ENCODE measurements at regions not wholly inside any gene's neighbourhood (a gene's known extent, or its start where the extent isn't known, plus 50 kb on each side); places are given as distances from the start of the nearest gene placed in this dataset.

DNA sequence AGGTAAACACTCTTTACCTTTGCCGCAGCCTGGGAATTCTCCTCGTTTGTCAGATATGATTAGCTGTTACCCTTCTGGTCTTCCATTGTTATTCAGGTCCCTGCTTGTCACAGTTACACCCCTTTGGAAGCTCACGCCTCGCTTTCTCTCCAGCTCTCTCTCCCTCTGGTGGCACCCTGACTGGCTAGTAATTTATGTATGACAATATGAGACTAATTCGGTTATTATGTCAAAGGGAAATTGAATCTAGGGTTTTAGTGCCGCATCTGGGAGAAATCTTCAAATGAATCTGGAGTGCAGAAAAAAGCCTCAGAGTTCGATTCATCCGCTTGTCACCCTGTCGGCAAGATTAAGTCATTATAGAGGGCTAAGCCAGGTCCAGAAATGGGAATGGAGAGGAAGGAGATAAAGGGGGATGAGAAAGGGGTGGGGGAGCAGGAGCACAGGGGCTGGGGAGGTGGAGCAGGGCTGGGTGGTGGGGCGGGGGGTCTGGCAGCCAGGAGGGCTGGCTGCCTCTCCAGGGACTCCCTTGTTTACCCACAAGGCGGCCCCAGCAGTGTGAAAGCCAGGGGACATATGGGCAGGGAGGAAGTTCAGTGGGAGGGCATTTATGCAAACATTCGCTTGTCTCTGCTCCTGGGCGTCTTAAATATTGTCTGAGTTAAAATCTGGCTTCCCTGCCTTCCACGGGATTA lies 179.0 kb upstream of the NECTIN1 start:
- H4K8ac ChIP-seq (ENCODE audit: low read depth in 2 of 2, low read length in 2 of 2) = no peak overlapping the region
- no peak overlapping the region for H2BK20ac ChIP-seq (ENCODE audit: low read depth, low read length)
- TF ChIP-seq, protein P1, sequence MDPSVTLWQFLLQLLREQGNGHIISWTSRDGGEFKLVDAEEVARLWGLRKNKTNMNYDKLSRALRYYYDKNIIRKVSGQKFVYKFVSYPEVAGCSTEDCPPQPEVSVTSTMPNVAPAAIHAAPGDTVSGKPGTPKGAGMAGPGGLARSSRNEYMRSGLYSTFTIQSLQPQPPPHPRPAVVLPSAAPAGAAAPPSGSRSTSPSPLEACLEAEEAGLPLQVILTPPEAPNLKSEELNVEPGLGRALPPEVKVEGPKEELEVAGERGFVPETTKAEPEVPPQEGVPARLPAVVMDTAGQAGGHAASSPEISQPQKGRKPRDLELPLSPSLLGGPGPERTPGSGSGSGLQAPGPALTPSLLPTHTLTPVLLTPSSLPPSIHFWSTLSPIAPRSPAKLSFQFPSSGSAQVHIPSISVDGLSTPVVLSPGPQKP (IDR thresholded peaks at IDR 0.05; ENCODE audit: borderline replicate concordance, low read depth, low read length) = no peak
- no peak for TF ChIP-seq NFE2L2 (IDR thresholded peaks at IDR 0.05; ENCODE audit: low read depth, low read length)
- no peak for TF ChIP-seq RAD21 (IDR thresholded peaks at IDR 0.05; ENCODE audit: low read length)
- no peak for TF ChIP-seq MXI1 (IDR thresholded peaks at IDR 0.05; ENCODE audit: borderline replicate concordance, low read depth, low read length)
- no peak for TF ChIP-seq MAFK (IDR thresholded peaks at IDR 0.05; ENCODE audit: low read depth, low read length)
- TF ChIP-seq MAZ (IDR thresholded peaks at IDR 0.05; ENCODE audit: borderline replicate concordance, low read depth, low read length) = no peak
- no peak for TF ChIP-seq RFX5 (IDR thresholded peaks at IDR 0.05; ENCODE audit: low read depth, low read length)
- TF ChIP-seq POLR2A (IDR thresholded peaks at IDR 0.05; ENCODE audit: low read depth, low read length) = no peak
- TF ChIP-seq SMC3 (IDR thresholded peaks at IDR 0.05; ENCODE audit: low read depth, low read length) = no peak
- TF ChIP-seq CHD1 (IDR thresholded peaks at IDR 0.05; ENCODE audit: low read depth, low read length) = no peak
- no peak for TF ChIP-seq BHLHE40 (IDR thresholded peaks at IDR 0.05; ENCODE audit: low read depth, low read length)
- no peak for TF ChIP-seq FOS (IDR thresholded peaks at IDR 0.05; ENCODE audit: low read depth, low read length)
- no peak overlapping the region for H3K27ac ChIP-seq (ENCODE audit: insufficient read depth, low read length)
- no peaks in the 10 kb centered on the region for H3K9me1 ChIP-seq (ENCODE audit: insufficient read depth, low read length)
- dilution Hi-C loops (cut with HindIII; ENCODE audit: low sequenced_read_pairs, unreplicated experiment) (no loop called here), intact Hi-C loops (cut with micrococcal nuclease) (no loop called here), in situ Hi-C loops (cut with MboI; ENCODE audit: low sequenced_read_pairs) (no loop called here)
- no peak overlapping the region for H3K56ac ChIP-seq (ENCODE audit: extremely low read depth, insufficient read depth, low read length)
- H2BK120ac ChIP-seq (ENCODE audit: low read depth, low read length) = no peak overlapping the region
- H3K79me1 ChIP-seq (ENCODE audit: low read depth in 1 of 2, low read length in 2 of 2) = no peaks in the 10 kb centered on the region
- no peak overlapping the region for H3K9ac ChIP-seq (ENCODE audit: low read depth, low read length)
- WGBS, 2 experiments (ENCODE audit: extremely low coverage in 2 of 2, insufficient read length in 1 of 2) = 13% methylated on average over 6 of the region's 14 CpGs; no CpG with 5 or more reads in 1 of the 2 experiments
- ChIA-PET POLR2A (ENCODE audit: unreplicated experiment) (interaction anchor here (0.6 kb wide), 1 partner anchor 495 kb away, joined by 5 read pairs; no protein-coding TSS in a partner anchor), CTCF (no interaction called here)
- H3K4ac ChIP-seq (ENCODE audit: low read depth, low read length) = no peak overlapping the region
- no peak overlapping the region for H4K91ac ChIP-seq (ENCODE audit: insufficient read depth, low read depth, low read length)
- H3K18ac ChIP-seq (ENCODE audit: low read depth, low read length) = no peak overlapping the region
- H3K14ac ChIP-seq (replicated peaks; ENCODE audit: low read depth, low read length) = no peak overlapping the region
- no peaks in the 10 kb centered on the region for H3K36me3 ChIP-seq (ENCODE audit: control insufficient read depth, insufficient read depth, low read length)
- H2AK9ac ChIP-seq (replicated peaks; ENCODE audit: low read depth, low read length, poor library complexity) = no peak overlapping the region
- no peak for ATAC-seq (ENCODE audit: low read depth)
- no peak for DNase-seq
- no peak overlapping the region for H3K4me2 ChIP-seq (ENCODE audit: low read depth, low read length)
- H2BK15ac ChIP-seq (ENCODE audit: low read depth, low read length) = no peak overlapping the region
- H4K20me1 ChIP-seq (ENCODE audit: insufficient read depth, low read length) = no peaks in the 10 kb centered on the region
- H3K9me3 ChIP-seq (ENCODE audit: control insufficient read depth, insufficient read depth, low read length) = no peaks in the 10 kb centered on the region
- H3K23ac ChIP-seq (ENCODE audit: low read depth, low read length) = no peak overlapping the region
- H3K4me1 ChIP-seq (ENCODE audit: control insufficient read depth, insufficient read depth, low read length) = no peaks in the 10 kb centered on the region
- H2AK5ac ChIP-seq (ENCODE audit: low read depth, low read length) = no peak overlapping the region
- H4K5ac ChIP-seq (ENCODE audit: low read depth, low read length) = no peak overlapping the region
- H2AFZ ChIP-seq (replicated peaks; ENCODE audit: low read length, poor library complexity) = no peak overlapping the region
- no peak overlapping the region for H3K4me3 ChIP-seq (ENCODE audit: insufficient read depth, low read depth, low read length)
- peaks cover 14% of the 10 kb centered on the region for H3K27me3 ChIP-seq (ENCODE audit: control insufficient read depth, insufficient read depth, low read length)
- no peak overlapping the region for H2BK5ac ChIP-seq (ENCODE audit: low read depth, low read length, poor library complexity, severe bottlenecking)
- BruUV-seq (replicated peaks) = no TSS peak

Data from IMR-90 (cell line).